CD14-positive monocyte (primary cell): ENCODE measurements at regions not wholly inside any gene's neighbourhood (a gene's known extent, or its start where the extent isn't known, plus 50 kb on each side); places are given as distances from the start of the nearest gene placed in this dataset.

Experiments used
- DNase-seq, 3 donors: peaks; one replicate each; pipeline ENCODE4 v3.0.0-alpha.2; 2011 to 2022
- H2AFZ ChIP-seq: 2 replicates; pipeline ENCODE4 v1.6.0; 2012; ENCODE audit warnings: mild to moderate bottlenecking, low read depth, low read length, inconsistent platforms; ENCODE audit not compliant: insufficient read depth, poor library complexity, severe bottlenecking
- H3K27ac ChIP-seq, 2 donors: 1 replicate in 1 of 2; 2 replicates in 1 of 2; pipeline ENCODE4 v1.5.1; 2012 to 2013; ENCODE audit warnings: low read length in 2 of 2, control low read depth in 1 of 2, inconsistent platforms in 1 of 2, low read depth in 1 of 2, mild to moderate bottlenecking in 1 of 2
- H3K27me3 ChIP-seq, 2 donors: one replicate each; pipeline versions ENCODE4 v1.6.0 to v1.6.1; 2011 to 2013; ENCODE audit warnings: low read length in 2 of 2; ENCODE audit not compliant: control insufficient read depth in 2 of 2, insufficient read depth in 2 of 2
- H3K36me3 ChIP-seq, 2 donors: replicated peaks in 1 of 2; 1 replicate in 1 of 2; 2 replicates in 1 of 2; pipeline versions ENCODE4 v1.5.1 to v1.6.1; 2012 to 2013; ENCODE audit warnings: low read length in 2 of 2, control low read depth in 1 of 2, inconsistent platforms in 1 of 2, mild to moderate bottlenecking in 1 of 2; ENCODE audit not compliant: insufficient read depth in 2 of 2, control insufficient read depth in 1 of 2
- H3K4me1 ChIP-seq, 2 donors: 1 replicate in 1 of 2; 2 replicates in 1 of 2; pipeline versions ENCODE4 v1.5.1 to v1.6.1; 2012 to 2013; ENCODE audit warnings: low read length in 2 of 2, control low read depth in 1 of 2, inconsistent platforms in 1 of 2, mild to moderate bottlenecking in 1 of 2, moderate library complexity in 1 of 2; ENCODE audit not compliant: insufficient read depth in 2 of 2, control insufficient read depth in 1 of 2
- H3K4me2 ChIP-seq: replicated peaks from 2 replicates; pipeline ENCODE3; 2012; ENCODE audit warnings: low read length, moderate library complexity, mild to moderate bottlenecking; ENCODE audit not compliant: poor library complexity, severe bottlenecking; ENCODE audit errors: extremely low read depth
- H3K4me3 ChIP-seq, 3 experiments: fragments of 200-600 bp in 1 of 3; sonication (generic) in 1 of 3; replicated peaks in 1 of 3; 1 replicate in 2 of 3; 2 replicates in 1 of 3; pipeline ENCODE4 v1.5.1; 2011 to 2013; ENCODE audit warnings: low read length in 3 of 3, mild to moderate bottlenecking in 3 of 3, control low read depth in 2 of 3, low read depth in 2 of 3, inconsistent platforms in 1 of 3, moderate library complexity in 1 of 3
- H3K79me2 ChIP-seq: 2 replicates; pipeline ENCODE4 v1.6.0; 2012; ENCODE audit warnings: mild to moderate bottlenecking, control low read depth, inconsistent platforms, low read length, moderate library complexity; ENCODE audit not compliant: insufficient read depth
- H3K9ac ChIP-seq: 2 replicates; pipeline ENCODE4 v1.6.0; 2017; ENCODE audit warnings: low read length, mild to moderate bottlenecking; ENCODE audit not compliant: insufficient read depth, poor library complexity, severe bottlenecking
- H3K9me3 ChIP-seq, 2 donors: replicated peaks in 1 of 2; 1 replicate in 1 of 2; 2 replicates in 1 of 2; pipeline versions ENCODE4 v1.5.1 to v1.6.1; 2012 to 2013; ENCODE audit warnings: low read length in 2 of 2, control low read depth in 1 of 2; ENCODE audit not compliant: control insufficient read depth in 1 of 2, insufficient read depth in 1 of 2
- H4K20me1 ChIP-seq: 2 replicates; pipeline ENCODE4 v1.6.0; 2012; ENCODE audit warnings: mild to moderate bottlenecking, low read length, control low read depth, moderate library complexity; ENCODE audit not compliant: insufficient read depth
- H3K27ac Mint-ChIP-seq, 7 donors: one replicate each; pipeline ENCODE4 v1.8.0; 2020; ENCODE audit warnings: mild to moderate bottlenecking in 7 of 7, mixed read lengths in 7 of 7, moderate library complexity in 6 of 7, inconsistent platforms in 2 of 7
- H3K27me3 Mint-ChIP-seq, 3 donors: one replicate each; pipeline ENCODE4 v1.8.0; 2021 to 2022; ENCODE audit warnings: low read depth in 3 of 3, mild to moderate bottlenecking in 3 of 3, mixed read lengths in 3 of 3, moderate library complexity in 3 of 3, inconsistent platforms in 1 of 3
- H3K36me3 Mint-ChIP-seq, 2 donors: one replicate each; pipeline ENCODE4 v1.8.0; 2020; ENCODE audit warnings: mixed read lengths in 2 of 2, inconsistent platforms in 1 of 2, mild to moderate bottlenecking in 1 of 2
- H3K4me1 Mint-ChIP-seq: one replicate; pipeline ENCODE4 v1.8.0; 2020; ENCODE audit warnings: mild to moderate bottlenecking, mixed read lengths
- H3K4me3 Mint-ChIP-seq, 2 donors: one replicate each; pipeline ENCODE4 v1.8.0; 2020; ENCODE audit warnings: mild to moderate bottlenecking in 2 of 2, mixed read lengths in 2 of 2, moderate library complexity in 1 of 2
- H3K9me3 Mint-ChIP-seq, 7 donors: one replicate each; pipeline ENCODE4 v1.8.0; 2020 to 2022; ENCODE audit warnings: mixed read lengths in 7 of 7, mild to moderate bottlenecking in 6 of 7, moderate library complexity in 6 of 7, inconsistent platforms in 2 of 7
- WGBS: methylation state at CpG from one replicate; pipeline ENCODE4 v1.1.5; 2013; ENCODE audit warnings: missing lambda C conversion rate; ENCODE audit not compliant: insufficient coverage; 5-methylcytosine and 5-hydroxymethylcytosine counted together
- intact Hi-C, 2 donors: fragments of 100-400 bp; cut with micrococcal nuclease; formaldehyde crosslinking; loops; one replicate each; pipeline versions ENCODE4 v1.15.0 to v1.15.1; 2023
- TF ChIP-seq, protein P1 (sequence below): fragments of 200-600 bp; IDR thresholded peaks from one replicate; pipeline ENCODE4 v1.8.0; 2022; ENCODE audit warnings: antibody characterized with exemption, mild to moderate bottlenecking

DNA sequence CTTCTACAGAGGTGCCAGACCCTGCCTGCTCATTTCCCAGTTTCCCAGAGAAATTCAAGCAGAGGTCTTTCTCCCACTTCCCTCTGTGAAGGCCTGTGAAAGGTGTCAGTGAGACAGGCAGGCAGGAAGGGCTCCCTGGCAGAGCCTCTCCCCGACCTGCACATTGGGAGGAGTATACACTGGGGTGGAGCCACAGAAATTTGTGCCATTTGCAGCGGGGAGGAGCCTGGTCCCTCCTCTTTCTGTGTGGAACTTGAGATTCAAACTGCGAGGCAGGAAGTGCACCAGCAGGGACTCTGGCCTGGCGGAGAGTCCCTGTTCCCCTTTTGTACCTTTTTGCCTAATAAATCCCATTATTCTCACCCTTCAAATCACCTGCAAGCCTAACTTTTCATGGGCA, 54.6 kb upstream of the OPN4 start:
- 2% methylated on average over 4 of the region's 4 CpGs for WGBS

DNA sequence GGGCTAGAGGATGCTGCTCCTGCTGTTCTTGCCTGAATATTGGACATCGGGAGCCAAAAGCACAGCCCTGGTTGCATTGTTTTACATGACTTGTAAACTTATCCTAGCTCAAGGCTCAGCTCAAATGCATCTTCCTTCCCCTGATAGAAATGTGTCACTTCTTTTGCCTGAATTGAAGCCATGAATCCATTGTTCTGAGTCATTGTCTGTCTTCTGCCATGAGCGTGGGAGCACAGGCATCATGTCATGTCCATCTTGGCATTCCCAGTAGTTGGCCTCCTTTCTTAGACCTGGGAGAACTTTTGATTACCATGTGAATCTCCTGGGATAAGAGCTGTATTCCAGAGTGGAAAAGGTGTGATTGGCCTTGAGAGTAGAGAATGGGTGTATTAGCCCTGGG, 54.1 kb upstream of the OPN4 start:
- Mint-ChIP-seq H3K36me3 (no peaks in the 10 kb centered on the region), H3K4me1 (peaks cover 6% of the 10 kb centered on the region), H3K4me3 (no peak overlapping the region), H3K9me3 (peaks cover 0 to 7% (median 4%) of the 10 kb centered on the region in 7 donors), H3K27ac (no peak overlapping the region), H3K27me3 (peaks cover 3 to 5% (median 4%) of the 10 kb centered on the region in 3 donors)
- no peaks in the 10 kb centered on the region for H3K79me2 ChIP-seq
- H4K20me1 ChIP-seq: no peaks in the 10 kb centered on the region
- H3K27me3 ChIP-seq: no peaks in the 10 kb centered on the region
- 100% methylated on average over 2 of the region's 2 CpGs for WGBS
- H3K4me2 ChIP-seq: no peak overlapping the region
- DNase-seq: no peak
- H2AFZ ChIP-seq: peak overlapping the region; percentile 56
- H3K9ac ChIP-seq: no peak overlapping the region
- no peaks in the 10 kb centered on the region for H3K36me3 ChIP-seq
- no peak overlapping the region for H3K4me3 ChIP-seq
- H3K9me3 ChIP-seq: no peaks in the 10 kb centered on the region
- TF ChIP-seq, protein P1, sequence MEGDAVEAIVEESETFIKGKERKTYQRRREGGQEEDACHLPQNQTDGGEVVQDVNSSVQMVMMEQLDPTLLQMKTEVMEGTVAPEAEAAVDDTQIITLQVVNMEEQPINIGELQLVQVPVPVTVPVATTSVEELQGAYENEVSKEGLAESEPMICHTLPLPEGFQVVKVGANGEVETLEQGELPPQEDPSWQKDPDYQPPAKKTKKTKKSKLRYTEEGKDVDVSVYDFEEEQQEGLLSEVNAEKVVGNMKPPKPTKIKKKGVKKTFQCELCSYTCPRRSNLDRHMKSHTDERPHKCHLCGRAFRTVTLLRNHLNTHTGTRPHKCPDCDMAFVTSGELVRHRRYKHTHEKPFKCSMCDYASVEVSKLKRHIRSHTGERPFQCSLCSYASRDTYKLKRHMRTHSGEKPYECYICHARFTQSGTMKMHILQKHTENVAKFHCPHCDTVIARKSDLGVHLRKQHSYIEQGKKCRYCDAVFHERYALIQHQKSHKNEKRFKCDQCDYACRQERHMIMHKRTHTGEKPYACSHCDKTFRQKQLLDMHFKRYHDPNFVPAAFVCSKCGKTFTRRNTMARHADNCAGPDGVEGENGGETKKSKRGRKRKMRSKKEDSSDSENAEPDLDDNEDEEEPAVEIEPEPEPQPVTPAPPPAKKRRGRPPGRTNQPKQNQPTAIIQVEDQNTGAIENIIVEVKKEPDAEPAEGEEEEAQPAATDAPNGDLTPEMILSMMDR: no peak
- H3K4me1 ChIP-seq: peaks cover 0 to 3% of the 10 kb centered on the region in 2 donors
- intact Hi-C loops: no loop called here
- H3K27ac ChIP-seq: no peak overlapping the region

More for the DNA sequence above, 54.6 kb upstream of the OPN4 start:
- no peak overlapping the region for H3K4me2 ChIP-seq
- no peak overlapping the region for H3K9ac ChIP-seq
- Mint-ChIP-seq H3K4me1 (peaks cover 6% of the 10 kb centered on the region), H3K27me3 (peaks cover 3 to 5% (median 4%) of the 10 kb centered on the region in 3 donors), H3K9me3 (peaks cover 0 to 3% (median 0%) of the 10 kb centered on the region in 7 donors), H3K36me3 (no peaks in the 10 kb centered on the region), H3K4me3 (no peak overlapping the region), H3K27ac (no peak overlapping the region)
- DNase-seq: no peak
- H3K27me3 ChIP-seq: no peaks in the 10 kb centered on the region
- H4K20me1 ChIP-seq: no peaks in the 10 kb centered on the region
- H3K79me2 ChIP-seq: no peaks in the 10 kb centered on the region
- no peaks in the 10 kb centered on the region for H3K36me3 ChIP-seq
- no peak overlapping the region for H3K4me3 ChIP-seq
- H3K4me1 ChIP-seq: peaks cover 0 to 3% of the 10 kb centered on the region in 2 donors
- TF ChIP-seq, protein P1: no peak
- no peaks in the 10 kb centered on the region for H3K9me3 ChIP-seq
- intact Hi-C loops: no loop called here
- peak overlapping the region; percentile 56 for H2AFZ ChIP-seq
- H3K27ac ChIP-seq: no peak overlapping the region
